VCaP (cell line): ENCODE measurements at regions not wholly inside any gene's neighbourhood (a gene's known extent, or its start where the extent isn't known, plus 50 kb on each side); places are given as distances from the start of the nearest gene placed in this dataset.

Source experiments
- H3K27ac ChIP-seq: fragments of 450-650 bp; 2 replicates; pipeline ENCODE4 v1.5.1; 2017
- CTCF ChIP-seq: fragments of 450-650 bp; conservative IDR thresholded peaks from 2 replicates; pipeline ENCODE4 v1.5.1; 2017; ENCODE audit warnings: mild to moderate bottlenecking, moderate library complexity

DNA sequence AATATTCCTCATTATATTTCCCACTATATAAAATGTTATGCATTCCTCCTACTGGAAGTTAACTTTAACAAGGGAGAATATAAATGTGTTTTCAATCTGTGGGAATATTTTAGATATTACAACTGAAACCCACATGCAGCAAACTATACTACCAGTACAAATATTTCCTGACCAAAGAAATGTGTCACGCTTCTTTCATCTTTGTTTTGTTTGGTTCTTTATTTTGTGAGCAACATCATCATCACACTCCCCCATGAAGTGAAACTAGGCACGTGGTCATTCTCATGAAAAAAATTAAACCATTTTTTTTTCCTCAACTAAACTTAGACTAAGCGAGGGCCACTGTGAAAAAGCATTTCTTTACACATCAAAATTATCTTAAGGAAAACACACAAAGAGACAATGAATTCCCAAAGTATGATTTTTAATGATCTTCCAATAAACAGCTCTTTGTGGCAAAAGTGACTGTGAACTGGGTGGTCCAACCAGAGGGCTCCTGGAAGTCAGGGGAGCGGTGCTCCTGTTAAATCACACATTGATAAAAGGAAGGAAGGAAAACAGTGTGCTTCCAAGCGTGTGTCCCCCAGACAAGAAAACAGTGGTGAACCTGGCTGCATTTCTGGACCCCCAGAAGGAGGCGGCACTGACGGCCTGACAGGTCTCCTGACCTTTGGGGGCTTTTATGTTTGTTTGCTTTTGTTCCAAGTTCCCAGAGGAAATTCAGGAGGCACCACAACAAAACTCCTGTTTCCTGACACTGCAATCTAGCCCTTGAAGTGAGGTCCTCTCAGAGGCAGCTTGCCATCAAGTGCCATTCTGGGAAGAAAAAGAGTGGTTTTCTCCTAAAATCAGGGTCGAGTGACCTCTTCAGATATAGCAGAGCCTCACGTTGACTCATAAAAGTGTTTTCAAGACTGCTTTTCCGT, 166.8 kb upstream of the FOXQ1 start:
- H3K27ac ChIP-seq: no peak overlapping the region
- TF ChIP-seq CTCF: no peak

DNA sequence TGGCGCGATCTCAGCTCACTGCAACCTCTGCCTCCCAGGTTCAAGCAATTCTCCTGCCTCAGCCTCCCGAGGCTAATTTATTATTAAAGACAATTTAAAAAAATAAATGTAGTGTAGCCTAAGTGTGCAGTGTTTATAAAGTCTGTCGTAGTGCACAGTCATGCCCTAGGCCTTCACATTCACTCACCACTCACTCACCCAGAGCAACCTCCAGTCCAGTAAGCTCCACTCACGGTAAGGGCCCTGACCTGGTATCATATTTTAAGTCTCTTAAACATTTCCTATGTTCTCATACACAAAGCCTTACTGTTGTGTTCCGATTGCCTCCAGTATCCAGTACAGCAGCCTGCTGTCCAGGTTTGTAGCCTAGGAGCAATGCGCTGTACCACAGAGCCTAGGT, 168.2 kb upstream of the FOXQ1 start:
- no peak for TF ChIP-seq CTCF
- H3K27ac ChIP-seq: no peak overlapping the region

- H3K27ac ChIP-seq: no peak overlapping the region
- no peak for TF ChIP-seq CTCF
Measured at GRCh38 chr6:1139155-1139890, 172.6 kb upstream of the FOXQ1 start.

DNA sequence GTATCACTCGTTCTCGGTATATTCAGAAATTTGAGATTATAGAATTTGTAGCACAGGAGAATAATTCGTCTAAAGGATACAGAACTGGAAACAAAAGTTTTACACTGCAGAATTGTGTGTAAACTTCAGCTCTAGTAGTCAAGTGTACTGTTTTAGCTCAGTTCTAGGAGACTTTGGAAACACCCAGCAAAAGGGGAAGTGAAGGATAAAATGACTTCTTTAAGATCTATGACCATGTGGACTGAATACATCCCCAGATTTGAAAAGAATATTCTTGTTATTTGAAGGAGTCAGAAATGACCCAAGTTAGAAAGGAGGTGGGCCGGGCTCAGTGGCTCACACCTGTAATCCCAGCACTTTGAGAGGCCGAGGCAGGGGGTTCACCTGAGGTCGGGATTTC, 174.0 kb upstream of the FOXQ1 start:
- no peak overlapping the region for H3K27ac ChIP-seq

GRCh38 chr6:1136827-1137226, 175.1 kb upstream of the FOXQ1 start:
- TF ChIP-seq CTCF: no peak
- H3K27ac ChIP-seq: no peak overlapping the region

More for the DNA sequence above, 174.0 kb upstream of the FOXQ1 start:
- no peak for TF ChIP-seq CTCF

- no peak for TF ChIP-seq CTCF
- H3K27ac ChIP-seq: no peak overlapping the region
Measured at GRCh38 chr6:1136415-1136774, 175.5 kb upstream of the FOXQ1 start.

DNA sequence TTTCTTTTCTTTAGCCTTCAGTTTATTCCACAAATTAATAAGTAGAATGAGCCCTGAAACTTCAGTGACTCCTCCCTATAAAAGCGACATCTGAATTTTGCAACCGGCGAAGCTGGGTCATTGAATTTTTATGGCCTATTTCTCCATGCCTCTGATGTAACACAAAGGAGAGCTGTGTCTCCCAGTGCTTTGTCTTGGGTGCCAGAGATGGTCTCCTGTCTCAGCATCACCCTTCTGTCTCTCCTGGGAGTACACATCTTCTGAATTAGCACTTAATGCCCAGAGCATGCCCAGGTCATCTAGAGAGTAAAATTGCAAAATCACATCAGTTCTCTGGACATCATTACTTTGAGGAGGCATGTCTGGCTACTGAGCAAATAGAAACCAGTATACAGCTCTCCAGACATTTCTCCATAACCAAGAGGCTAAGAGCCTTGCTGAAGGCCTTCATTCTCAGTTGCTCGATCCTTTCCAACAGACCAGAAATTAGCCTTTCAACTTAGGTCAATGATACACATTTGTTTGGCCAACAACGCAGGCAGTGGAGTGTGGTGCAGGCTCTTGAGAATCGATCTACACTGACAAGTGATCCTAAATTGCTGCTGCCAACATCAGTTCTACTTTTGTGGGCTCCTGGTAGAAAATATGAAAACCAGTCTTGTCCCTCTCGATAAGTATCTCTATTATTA, 176.0 kb upstream of the FOXQ1 start:
- no peak overlapping the region for H3K27ac ChIP-seq
- no peak for TF ChIP-seq CTCF
